ENCODE measurements at regions not wholly inside any gene's neighbourhood (a gene's known extent, or its start where the extent isn't known, plus 50 kb on each side); places are given as distances from the start of the nearest gene placed in this dataset.

DNA sequence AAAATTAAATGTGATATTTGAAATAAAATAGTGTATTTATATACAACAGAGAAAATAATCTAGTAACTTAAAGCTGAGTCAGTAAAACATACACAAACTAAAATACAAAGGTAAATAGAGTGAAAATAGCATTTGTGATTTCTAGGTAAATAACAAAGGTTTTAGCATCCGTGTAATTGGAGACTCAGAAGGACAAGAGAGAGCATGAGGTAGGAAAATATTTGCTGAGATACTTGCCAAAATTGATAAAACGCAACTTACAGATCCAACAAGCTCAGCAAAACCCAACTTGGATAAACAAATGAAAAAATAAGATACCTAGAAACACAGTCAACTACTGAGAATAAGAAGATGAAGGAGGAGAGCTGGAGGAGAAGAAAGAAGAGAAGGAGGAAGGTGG is 634.7 kb upstream of the CCDC179 start:
- TF ChIP-seq, protein P1, sequence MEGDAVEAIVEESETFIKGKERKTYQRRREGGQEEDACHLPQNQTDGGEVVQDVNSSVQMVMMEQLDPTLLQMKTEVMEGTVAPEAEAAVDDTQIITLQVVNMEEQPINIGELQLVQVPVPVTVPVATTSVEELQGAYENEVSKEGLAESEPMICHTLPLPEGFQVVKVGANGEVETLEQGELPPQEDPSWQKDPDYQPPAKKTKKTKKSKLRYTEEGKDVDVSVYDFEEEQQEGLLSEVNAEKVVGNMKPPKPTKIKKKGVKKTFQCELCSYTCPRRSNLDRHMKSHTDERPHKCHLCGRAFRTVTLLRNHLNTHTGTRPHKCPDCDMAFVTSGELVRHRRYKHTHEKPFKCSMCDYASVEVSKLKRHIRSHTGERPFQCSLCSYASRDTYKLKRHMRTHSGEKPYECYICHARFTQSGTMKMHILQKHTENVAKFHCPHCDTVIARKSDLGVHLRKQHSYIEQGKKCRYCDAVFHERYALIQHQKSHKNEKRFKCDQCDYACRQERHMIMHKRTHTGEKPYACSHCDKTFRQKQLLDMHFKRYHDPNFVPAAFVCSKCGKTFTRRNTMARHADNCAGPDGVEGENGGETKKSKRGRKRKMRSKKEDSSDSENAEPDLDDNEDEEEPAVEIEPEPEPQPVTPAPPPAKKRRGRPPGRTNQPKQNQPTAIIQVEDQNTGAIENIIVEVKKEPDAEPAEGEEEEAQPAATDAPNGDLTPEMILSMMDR (IDR thresholded peaks at IDR 0.05), result no peak
- no peak for TF ChIP-seq POLR2A (IDR thresholded peaks at IDR 0.05)
